ENCODE measurements at regions not wholly inside any gene's neighbourhood (a gene's known extent, or its start where the extent isn't known, plus 50 kb on each side); places are given as distances from the start of the nearest gene placed in this dataset.

DNA sequence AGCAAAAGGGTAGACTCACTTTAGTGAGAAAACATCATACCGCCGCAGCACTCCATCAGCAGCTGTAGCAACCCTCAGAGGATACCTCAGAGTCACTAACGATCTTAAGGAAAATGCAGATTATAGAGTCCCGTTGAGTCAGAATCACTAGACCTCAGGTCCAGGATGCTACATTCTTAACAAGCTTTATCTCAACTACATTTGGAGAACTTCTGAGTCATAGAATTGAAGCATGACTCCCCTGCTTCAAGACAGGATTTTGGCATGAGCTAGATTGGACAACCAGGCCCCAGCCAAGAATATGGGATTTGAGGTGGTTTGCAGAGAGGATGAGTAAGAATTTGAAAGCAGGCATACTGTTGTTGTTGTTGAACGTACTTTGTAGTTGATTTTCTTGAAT is 118.9 kb upstream of the UBL3 start:
- no peak for FAIRE-seq
- no peak for DNase-seq (ENCODE audit: low spot score in 2 of 2)

DNA sequence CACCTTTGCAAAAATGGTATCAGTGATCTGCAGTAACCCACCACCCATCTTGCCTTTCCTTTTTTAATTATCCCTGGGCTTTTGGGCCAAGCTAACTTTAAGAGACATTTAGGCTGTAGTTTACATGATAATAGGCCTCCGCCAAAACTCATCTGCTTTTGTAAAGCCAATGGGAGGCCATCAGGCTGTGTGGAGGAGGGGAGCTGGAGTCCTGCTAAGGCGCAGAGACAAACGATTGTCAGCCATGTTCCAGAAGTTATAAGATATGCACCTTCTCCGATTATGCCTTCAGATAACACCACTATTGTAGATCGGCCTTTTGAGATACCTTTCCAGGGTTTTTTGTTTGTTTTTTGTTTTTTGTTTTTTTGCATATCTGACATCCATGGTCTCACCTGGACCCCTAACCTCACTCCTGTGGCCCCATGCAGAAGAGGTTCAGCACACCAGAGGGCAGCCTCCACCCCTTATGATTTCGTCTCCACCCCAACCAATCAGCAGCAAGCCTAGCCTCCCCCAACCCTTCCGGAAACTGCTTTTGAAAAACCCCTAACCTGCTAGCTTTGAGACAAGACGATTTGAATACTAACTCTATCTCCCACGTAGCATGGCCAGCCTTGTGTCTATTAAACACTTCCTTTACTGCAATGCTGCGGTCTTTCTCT is 113.9 kb upstream of the UBL3 start:
- no peak for FAIRE-seq
- no peak for DNase-seq (ENCODE audit: low spot score in 2 of 2)

DNA sequence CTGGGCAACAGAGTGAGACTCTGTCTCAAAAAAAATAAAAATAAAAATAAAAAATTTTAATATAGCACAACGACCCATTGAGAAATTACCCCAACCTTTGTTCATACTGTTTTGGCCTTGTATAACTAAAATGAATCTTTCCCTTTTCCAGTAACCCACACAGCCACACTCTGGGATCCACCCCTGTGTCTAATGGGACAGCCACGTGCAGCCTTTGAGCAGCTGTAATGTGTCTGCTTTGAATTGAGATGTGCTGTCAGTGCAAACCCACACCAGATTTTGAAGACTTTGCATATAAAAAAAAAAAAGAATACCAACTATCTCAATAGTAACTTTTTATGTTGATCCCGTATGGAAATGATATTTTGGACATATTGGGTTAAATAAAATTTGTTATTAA is 112.7 kb upstream of the UBL3 start:
- DNase-seq (ENCODE audit: low spot score in 2 of 2) (no peak), FAIRE-seq (no peak)

DNA sequence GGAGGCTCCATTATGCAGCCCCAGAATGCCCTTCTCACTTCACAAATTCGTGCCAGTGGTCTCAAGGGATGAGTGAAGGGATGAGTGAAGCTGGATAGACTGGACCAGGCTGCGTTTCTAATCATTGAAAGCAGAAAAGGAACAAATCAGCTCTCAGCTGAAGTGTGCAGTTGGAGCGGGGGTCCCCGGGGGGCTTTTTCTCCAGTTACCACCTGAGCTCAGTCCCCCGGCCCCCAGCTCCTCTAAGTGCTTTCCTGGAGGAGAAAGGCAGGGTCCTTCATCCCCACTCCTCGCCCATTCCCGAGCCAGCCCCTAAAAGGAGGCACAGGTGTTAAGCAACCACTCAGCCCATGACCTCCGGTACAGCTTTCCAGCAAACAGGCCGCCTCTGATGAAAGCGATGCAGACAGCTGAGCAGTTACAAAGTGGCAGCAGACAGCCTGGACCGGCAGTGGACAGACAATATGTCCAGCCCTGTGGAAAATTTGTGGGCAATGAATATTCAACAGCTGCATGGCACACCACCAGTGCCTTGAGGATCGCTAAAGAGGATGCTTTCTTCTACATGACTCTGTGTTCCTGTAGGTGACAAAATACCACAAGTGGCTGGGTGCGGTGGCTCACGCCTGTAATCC is 110.7 kb upstream of the UBL3 start:
- no peak for DNase-seq (ENCODE audit: low spot score in 2 of 2)
- no peak for FAIRE-seq

DNA sequence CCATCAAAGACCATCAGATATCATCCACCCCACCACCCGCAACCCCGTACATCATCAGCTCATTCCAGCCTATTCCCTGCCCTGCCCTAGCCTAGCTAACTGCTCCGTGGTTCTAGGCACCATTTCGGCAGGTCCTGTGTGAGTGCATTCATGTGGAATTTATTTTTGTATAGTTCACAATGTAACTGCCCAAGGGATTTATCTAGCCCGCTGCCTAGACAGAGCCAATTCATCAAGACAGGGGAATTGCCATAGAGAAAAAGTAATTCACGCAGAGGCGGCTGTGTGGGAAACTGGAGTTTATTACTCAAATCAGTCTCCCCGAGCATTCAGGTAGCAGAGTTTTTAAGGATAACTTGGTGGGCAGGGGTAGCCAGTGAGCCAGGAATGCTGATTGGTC is 109.2 kb upstream of the UBL3 start:
- no peak for DNase-seq (ENCODE audit: low spot score in 2 of 2)
- FAIRE-seq = no peak

DNA sequence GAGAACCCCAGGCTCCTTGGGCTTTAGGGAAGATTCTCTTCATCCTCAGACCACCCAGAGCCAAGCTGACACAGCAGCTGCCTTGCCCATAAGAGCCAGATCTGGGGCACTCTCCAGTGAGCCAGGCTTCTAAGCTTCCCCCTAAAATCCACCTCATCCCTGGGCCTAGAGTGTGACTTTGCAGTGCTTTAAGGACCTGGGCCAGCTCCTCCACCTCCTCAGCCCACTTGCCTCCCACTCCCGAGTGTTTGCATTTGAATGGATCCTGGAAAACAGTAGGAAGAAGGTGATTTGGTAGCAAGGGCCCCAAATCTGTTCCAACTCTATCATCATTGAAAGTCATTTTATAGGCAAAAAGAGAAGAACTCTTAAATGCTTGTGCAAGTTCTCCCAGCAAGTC is 108.7 kb upstream of the UBL3 start:
- DNase-seq (ENCODE audit: low spot score in 2 of 2) (no peak), FAIRE-seq (no peak)

DNA sequence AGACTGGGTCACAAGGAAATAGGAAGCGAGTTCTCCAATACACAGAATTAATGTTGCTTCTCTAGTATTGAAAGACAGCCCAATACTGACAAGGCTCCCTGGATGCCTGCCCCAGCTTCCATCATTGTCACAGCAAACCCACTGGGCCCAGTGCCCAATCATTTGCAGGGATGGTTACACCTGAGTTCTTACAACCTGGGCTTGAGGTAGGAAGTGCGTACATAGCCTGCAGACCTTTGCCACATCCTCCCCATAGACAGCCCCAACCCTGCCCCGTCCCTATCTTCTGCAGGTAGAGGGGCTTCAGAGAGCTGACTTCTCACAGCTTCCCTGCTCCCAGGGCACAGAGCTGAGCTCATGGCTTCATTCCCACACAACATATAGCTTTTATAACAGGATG is 108.1 kb upstream of the UBL3 start:
- DNase-seq (ENCODE audit: low spot score in 2 of 2) (no peak), FAIRE-seq (no peak)

DNA sequence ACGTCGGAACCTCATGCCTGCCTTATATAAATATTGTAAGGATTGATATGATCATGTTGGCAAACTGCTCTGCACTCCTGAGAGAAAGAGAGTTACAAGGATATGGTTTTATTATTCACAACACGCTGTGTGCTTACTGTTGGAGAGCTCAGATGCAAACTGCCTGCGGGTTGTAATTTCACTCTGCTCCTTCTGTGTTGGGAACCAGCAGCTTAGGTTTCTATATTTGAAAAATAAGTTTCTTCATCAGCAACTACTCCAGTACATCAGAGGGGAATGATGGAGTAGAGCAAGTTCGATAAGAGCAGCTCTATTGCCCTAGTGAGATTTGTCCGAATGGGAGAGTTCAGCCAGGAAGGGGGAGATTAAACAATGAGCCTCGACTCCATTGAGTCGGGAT is 106.9 kb upstream of the UBL3 start:
- DNase-seq (ENCODE audit: low spot score in 2 of 2) (no peak), FAIRE-seq (no peak)

DNA sequence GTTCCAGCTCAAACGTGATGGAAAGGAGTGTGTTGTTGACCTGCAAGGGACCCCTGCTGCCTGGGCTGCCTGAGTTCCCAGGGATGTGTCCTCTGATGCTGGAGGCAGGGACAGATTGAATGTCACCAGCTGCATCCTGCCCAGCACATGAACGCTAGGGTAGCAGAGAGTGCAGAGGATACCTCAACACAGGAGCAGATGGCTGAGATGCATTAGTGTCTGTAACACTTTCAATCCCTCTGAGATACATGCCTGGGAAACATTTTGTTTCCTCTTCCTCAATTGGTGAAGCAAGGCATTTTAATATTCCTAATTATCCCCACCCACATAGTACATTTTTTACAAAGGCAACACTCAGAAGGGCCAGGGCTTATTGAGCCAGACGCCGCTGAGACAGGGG is 106.4 kb upstream of the UBL3 start:
- FAIRE-seq (no peak), DNase-seq (ENCODE audit: low spot score in 2 of 2) (no peak)

DNA sequence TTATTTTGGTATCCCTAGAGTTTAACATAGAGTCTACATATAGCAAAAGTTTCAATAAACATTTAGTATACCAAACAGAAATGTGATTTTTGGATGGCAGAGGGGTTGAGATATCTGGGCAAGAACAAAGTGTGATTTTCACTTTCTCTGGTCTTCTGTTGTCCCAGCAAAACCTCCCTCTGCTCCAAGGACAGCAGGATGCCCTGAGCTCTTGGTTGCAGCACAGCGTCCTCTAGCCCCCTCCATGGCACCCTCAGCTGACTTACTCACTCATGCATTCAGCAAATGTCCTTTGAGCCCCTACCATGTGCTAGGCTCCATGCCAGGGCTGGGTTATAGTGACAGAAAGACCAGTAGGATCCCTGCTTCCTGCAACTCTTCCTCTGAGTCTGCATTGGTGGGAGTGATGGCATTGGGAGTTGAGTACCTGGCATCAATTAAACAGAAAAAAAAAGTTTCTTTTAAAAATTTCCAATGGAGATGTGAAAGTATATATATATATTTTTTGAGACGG is 104.8 kb upstream of the UBL3 start:
- FAIRE-seq = no peak
- no peak for DNase-seq (ENCODE audit: low spot score in 2 of 2)

DNA sequence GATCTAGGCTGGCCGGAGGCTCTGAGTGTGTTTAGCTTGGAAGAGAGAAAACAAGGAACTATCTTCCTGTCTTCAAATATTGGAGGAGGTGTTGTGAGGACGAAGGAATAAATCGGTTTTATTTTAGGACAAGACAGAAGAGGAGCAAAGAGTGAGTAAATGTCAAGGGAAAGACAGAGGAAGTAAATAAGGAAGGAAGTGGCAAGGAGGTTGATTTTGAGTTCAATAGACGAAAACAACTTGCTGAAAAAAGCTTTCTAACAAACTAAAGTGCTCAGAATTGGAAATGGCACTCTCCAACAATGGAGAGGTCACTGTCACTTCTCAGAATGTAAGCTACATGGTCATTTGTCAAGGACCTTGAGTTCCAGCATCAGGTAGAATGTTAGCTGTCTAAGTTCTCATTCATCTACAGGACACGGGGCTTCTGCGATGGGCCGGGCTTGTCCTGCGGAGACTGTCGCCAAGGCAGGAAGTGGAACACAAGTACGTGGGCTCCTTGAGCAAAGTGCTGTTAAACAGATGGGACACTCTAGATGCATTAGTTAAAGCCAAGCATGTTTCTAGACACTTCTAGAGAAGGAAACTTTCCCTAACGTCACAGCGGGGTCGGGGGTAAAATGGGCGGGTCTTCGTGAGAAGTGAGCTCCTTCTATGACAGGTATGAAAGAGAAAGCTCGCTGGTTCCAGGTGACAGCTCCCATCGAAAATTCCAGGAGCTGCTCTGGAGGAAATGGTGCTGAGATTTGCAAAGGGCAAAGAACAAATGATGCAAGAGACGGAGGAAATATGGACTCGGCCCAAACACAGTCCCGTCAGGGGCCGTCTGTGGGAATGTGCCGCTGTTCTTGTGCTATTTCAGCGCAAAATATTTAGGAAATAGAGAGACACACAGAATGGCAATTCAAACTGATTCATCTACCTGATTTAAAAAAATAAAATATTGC is 103.9 kb upstream of the UBL3 start:
- no peak for FAIRE-seq

DNA sequence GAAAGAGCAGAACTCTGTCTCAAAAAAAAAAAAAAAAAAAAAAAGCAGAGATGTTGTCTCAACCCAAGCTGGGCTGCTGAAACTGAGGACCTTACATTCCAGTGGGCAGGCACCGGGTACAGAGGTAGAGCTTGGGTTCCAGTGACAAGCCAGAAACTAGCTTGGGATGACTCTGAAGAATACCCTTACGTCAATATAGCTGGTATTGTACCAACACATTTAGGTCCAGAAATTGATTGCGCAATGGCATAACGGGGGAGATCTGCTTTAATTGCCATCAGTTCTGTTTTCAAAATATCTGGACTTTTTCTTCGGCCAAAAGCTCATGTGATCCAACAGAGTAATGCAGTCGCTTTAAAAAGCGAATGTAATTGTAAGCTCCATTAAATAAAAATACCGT is 103.1 kb upstream of the UBL3 start:
- no peak for DNase-seq (ENCODE audit: low spot score in 2 of 2)
- no peak for FAIRE-seq

More for the DNA sequence above, 103.9 kb upstream of the UBL3 start:
- DNase-seq (ENCODE audit: low spot score in 2 of 2) = no peak

DNA sequence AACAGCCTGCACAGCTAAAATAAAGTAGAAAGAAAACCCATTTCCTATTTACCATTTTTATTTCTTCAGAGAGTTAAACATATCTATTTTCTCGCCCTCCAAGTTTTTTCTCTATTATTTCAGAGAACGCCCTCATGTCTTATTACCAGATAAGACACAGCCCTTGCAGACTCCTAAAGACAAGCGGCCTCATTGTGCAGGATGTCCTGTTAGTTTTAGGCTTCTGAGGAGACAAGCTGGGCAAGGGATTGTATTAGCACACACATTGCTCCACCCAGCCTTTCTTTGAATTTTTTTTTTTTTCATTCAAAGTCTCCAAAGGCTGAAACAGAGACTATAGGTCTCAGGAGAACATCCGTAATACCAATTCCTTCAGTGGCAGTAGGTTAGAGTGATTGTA is 101.8 kb upstream of the UBL3 start:
- no peak for FAIRE-seq
- DNase-seq (ENCODE audit: low spot score in 2 of 2) = no peak

DNA sequence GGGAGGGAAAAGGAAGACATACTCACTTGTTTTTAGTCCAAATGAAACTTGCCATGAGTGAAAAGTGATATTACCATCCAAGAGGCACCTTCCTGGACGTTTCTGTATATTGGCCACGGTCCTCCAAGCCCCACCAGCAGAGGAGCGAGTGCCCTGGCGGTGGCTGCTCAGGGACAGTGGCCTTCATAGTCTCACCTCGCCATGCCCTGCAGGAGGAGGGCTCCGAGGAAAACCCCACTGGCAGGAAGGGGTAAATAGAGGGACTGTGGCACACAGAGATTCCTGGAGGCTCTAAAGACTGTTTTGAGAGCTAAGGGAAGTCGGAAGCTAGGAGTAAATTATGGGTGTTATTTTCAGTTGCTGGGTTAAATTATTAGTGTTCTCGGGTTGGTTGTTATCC is 98.4 kb upstream of the UBL3 start:
- no peak for DNase-seq (ENCODE audit: low spot score in 2 of 2)
- FAIRE-seq = no peak

DNA sequence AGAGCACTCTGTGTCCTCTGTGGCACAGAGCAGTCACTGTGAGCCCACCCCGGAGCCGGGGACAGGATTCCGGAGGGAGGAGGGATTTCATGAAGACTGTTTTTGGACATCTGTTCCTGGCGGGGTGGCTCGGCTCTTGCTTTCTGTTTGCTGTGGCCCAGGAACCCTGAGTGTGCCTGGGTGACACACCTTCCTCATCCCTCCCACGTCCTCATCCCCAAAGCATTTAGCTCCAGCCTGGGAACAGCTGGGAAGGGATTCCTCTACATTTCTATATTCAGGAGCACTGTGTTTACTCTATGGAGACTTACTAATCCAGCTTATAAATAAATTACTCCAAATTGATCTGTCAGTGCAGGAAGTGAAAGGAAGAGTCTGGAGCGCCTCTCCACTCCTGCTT is 97.8 kb upstream of the UBL3 start:
- DNase-seq (ENCODE audit: low spot score in 2 of 2) = no peak
- FAIRE-seq = no peak

DNA sequence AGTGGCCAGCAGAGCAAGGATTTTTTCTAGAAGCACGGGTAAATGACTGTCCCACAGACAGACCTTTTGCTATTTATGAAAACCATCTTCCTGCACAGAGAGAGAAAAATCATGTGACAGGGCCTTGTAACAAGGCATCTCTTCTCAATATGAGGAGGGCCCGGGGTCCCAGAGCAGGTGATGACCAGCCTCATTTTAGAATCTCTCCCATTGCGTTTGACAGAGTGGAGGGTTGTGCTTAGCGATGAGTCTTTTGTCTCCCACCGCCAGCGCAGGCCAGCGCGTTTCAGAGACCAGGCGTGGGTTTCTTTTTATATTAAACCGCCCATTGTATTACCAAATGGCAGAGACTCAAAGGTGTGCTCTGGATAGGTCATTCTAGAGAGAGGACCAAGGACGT is 97.4 kb upstream of the UBL3 start:
- DNase-seq (ENCODE audit: low spot score in 2 of 2) = no peak
- no peak for FAIRE-seq

DNA sequence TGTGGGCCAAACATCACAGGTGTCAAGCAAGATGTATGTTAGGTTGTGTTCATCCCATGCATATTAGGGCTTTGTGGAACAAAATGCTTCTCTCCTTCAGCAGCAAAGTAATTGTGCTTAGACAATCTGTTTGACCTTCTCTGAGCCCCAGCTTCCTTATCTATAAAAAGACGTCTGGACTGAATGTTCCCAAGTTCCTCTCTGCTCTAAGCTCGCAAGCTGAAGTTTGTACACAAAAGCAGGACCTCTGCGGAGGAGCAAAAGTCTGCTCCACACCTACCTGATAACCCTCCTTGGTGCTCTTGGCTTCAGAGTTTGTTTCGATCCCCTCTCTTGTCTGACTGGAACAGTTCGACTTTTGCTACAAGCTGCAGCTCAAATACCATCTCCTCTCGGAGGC is 95.7 kb upstream of the UBL3 start:
- FAIRE-seq = no peak
- no peak for DNase-seq (ENCODE audit: low spot score in 2 of 2)

DNA sequence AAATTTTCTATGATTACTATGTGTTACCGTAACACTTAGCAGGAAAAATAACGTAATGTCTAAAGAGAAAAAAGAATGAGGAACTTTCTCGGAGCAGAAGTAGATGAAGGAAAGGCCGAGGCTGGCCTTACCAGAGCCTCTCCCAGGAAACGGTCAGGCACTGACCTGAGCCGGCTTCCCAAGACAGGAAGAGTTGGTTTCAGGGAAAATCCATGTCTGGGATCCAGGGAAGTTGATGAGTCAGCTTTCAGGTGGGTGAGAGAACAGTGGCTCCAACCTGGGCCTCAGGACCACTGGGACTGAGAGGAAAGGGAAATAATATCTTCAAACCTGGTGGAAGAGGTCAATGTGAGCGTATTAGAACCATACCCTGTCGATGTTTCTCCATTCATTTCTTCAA is 93.3 kb upstream of the UBL3 start:
- DNase-seq (ENCODE audit: low spot score in 2 of 2) = no peak
- FAIRE-seq = no peak

DNA sequence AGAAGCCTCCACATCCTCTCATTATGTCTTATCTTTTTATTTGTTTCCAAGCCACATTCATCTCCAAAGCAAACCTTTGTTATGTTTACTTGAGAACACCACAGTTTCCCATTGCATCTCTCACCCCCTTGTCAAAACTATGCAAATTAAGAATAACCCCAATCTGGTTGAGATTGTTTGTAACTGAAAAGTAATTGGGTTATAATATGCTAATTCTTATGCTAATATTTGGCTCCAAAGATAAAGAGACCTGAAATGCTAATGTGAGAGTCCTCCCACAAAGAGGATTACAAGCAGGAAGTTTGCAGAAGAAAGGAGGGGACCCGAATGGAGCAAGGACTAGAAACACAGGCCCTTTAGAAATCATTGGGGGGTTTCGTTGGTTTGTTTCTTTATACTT is 92.9 kb upstream of the UBL3 start:
- DNase-seq (ENCODE audit: low spot score in 2 of 2) (no peak), FAIRE-seq (no peak)

DNA sequence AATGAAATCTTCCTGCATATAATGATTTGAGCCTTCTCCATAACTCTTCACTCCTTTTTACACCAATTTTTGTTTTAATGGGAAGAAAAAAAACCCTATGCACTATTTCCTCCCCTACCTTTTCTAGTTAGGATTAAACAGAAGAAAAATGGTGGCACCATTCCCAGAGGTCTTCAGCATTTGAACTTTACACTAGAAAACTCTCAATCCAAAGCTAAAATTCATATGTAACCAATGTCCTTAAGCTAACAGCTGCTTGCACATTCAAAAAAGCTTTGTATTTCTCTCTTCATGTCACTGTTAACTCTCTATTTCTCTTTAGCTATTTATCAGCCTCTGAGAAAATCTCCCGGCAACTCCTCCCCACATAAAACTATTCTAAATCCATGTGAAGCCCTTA is 90.3 kb upstream of the UBL3 start:
- FAIRE-seq = no peak

DNA sequence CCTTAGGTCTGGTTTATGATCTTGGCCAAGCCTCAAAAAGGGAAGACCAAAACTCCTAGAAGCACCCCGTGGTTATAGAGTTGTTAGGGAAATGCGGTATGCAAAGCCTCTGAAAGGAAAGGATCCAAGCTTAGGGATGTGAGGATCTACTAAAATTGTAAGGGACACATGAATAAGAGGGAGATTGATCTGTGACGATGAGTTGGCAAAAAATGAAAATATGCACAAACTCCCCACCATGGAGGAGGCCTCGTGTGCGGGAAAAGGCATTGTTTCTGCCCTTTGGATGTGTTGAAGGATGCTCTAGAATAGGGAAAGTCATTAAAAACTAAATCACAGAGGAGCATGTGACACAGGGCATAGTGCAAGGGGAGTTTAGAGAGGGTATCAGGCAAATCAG is 88.7 kb upstream of the UBL3 start:
- no peak for FAIRE-seq
- no peak for DNase-seq (ENCODE audit: low spot score in 2 of 2)

More for the DNA sequence above, 90.3 kb upstream of the UBL3 start:
- no peak for DNase-seq (ENCODE audit: low spot score in 2 of 2)
